ENCODE measurements at regions not wholly inside any gene's neighbourhood (a gene's known extent, or its start where the extent isn't known, plus 50 kb on each side); places are given as distances from the start of the nearest gene placed in this dataset.

GRCh38 chr6:163866192-163866591 is 451.7 kb downstream of the QKI start:
- no peak for TF ChIP-seq EZH2phosphoT487 (IDR thresholded peaks at IDR 0.05; ENCODE audit: low read depth)
- no peak for TF ChIP-seq CTCF (IDR thresholded peaks at IDR 0.05; ENCODE audit: low read depth, low read length)
